KMS-11 (cell line): ENCODE measurements at regions not wholly inside any gene's neighbourhood (a gene's known extent, or its start where the extent isn't known, plus 50 kb on each side); places are given as distances from the start of the nearest gene placed in this dataset.

Source experiments
- H2AFZ ChIP-seq: fragments of 200-600 bp; sonication (generic); 2 replicates; pipeline ENCODE4 v1.6.1; 2016; ENCODE audit warnings: antibody characterized with exemption, mixed run types, low read depth
- H3K27ac ChIP-seq: fragments of 200-600 bp; sonication (generic); 2 replicates; pipeline ENCODE4 v1.6.1; 2016; ENCODE audit warnings: mild to moderate bottlenecking, mixed run types
- H3K27me3 ChIP-seq: fragments of 200-600 bp; sonication (generic); 2 replicates; pipeline ENCODE4 v1.6.1; 2017; ENCODE audit warnings: mild to moderate bottlenecking, low read depth, mixed run types, moderate library complexity; ENCODE audit not compliant: insufficient read depth
- H3K36me3 ChIP-seq: fragments of 200-600 bp; sonication (generic); 2 replicates; pipeline ENCODE4 v1.6.1; 2017; ENCODE audit warnings: mild to moderate bottlenecking, mixed run types; ENCODE audit not compliant: insufficient read depth
- H3K4me1 ChIP-seq: fragments of 200-600 bp; sonication (generic); 2 replicates; pipeline ENCODE4 v1.6.1; 2016; ENCODE audit warnings: mild to moderate bottlenecking, low read depth, mixed run types; ENCODE audit not compliant: poor library complexity, severe bottlenecking
- H3K4me2 ChIP-seq: fragments of 200-600 bp; sonication (generic); 2 replicates; pipeline ENCODE4 v1.7.0; 2016; ENCODE audit warnings: mild to moderate bottlenecking, mixed run types
- H3K4me3 ChIP-seq: fragments of 200-600 bp; sonication (generic); IDR thresholded peaks from 2 replicates; pipeline ENCODE4 v1.6.1; 2017; ENCODE audit warnings: low read depth, low read length, mixed read lengths; ENCODE audit not compliant: insufficient read depth
- H3K79me2 ChIP-seq: fragments of 200-600 bp; sonication (generic); 2 replicates; pipeline ENCODE4 v1.6.1; 2016; ENCODE audit warnings: low read depth, mixed run types; ENCODE audit not compliant: insufficient read depth
- H3K9ac ChIP-seq: fragments of 200-600 bp; sonication (generic); 2 replicates; pipeline ENCODE4 v1.6.1; 2016; ENCODE audit warnings: mild to moderate bottlenecking, mixed run types
- H4K20me1 ChIP-seq: fragments of 200-600 bp; sonication (generic); 2 replicates; pipeline ENCODE4 v1.6.1; 2016; ENCODE audit warnings: mild to moderate bottlenecking, mixed run types; ENCODE audit not compliant: insufficient read depth
- CTCF ChIP-seq: fragments of 200-600 bp; sonication (generic); conservative IDR thresholded peaks from 2 replicates; pipeline ENCODE4 v1.6.1; 2017; ENCODE audit warnings: low read depth, mild to moderate bottlenecking, antibody characterized with exemption, low read length, moderate library complexity, mixed read lengths

- no peaks in the 10 kb centered on the region for H3K79me2 ChIP-seq
- H4K20me1 ChIP-seq: no peaks in the 10 kb centered on the region
- no peaks in the 10 kb centered on the region for H3K36me3 ChIP-seq
- no peak overlapping the region for H3K27ac ChIP-seq
- H3K9ac ChIP-seq: no peak overlapping the region
- no peaks in the 10 kb centered on the region for H3K4me1 ChIP-seq
- no peak overlapping the region for H3K4me3 ChIP-seq
- no peak for TF ChIP-seq CTCF
- H2AFZ ChIP-seq: no peak overlapping the region
- H3K27me3 ChIP-seq: no peaks in the 10 kb centered on the region
- no peak overlapping the region for H3K4me2 ChIP-seq
Observed at GRCh38 chr11:38182126-38182866, 1584.3 kb upstream of the RAG2 start.

- Histone ChIP-seq H4K20me1 (no peaks in the 10 kb centered on the region), H3K27ac (no peak overlapping the region), H2AFZ (no peak overlapping the region), H3K79me2 (no peaks in the 10 kb centered on the region), H3K27me3 (no peaks in the 10 kb centered on the region), H3K9ac (no peak overlapping the region), H3K4me3 (no peak overlapping the region), H3K36me3 (no peaks in the 10 kb centered on the region), H3K4me2 (no peak overlapping the region), H3K4me1 (no peaks in the 10 kb centered on the region)
- TF ChIP-seq CTCF: no peak
Observed at GRCh38 chr11:38176686-38177322, 1578.8 kb upstream of the RAG2 start.

GRCh38 chr11:38173676-38174075 is 1575.6 kb upstream of the RAG2 start:
- no peak overlapping the region for H3K4me3 ChIP-seq
- no peaks in the 10 kb centered on the region for H4K20me1 ChIP-seq
- no peaks in the 10 kb centered on the region for H3K79me2 ChIP-seq

GRCh38 chr11:38169286-38169685 is 1571.2 kb upstream of the RAG2 start:
- Histone ChIP-seq H3K36me3 (no peaks in the 10 kb centered on the region), H3K27me3 (no peaks in the 10 kb centered on the region), H3K9ac (no peak overlapping the region), H3K79me2 (no peaks in the 10 kb centered on the region), H3K4me3 (no peak overlapping the region), H4K20me1 (no peaks in the 10 kb centered on the region), H3K4me2 (no peak overlapping the region), H3K4me1 (no peaks in the 10 kb centered on the region), H2AFZ (no peak overlapping the region), H3K27ac (no peak overlapping the region)
- TF ChIP-seq CTCF: no peak

More at GRCh38 chr11:38173676-38174075, 1575.6 kb upstream of the RAG2 start:
- no peaks in the 10 kb centered on the region for H3K36me3 ChIP-seq
- H3K4me2 ChIP-seq: no peak overlapping the region
- no peak overlapping the region for H3K27ac ChIP-seq
- H3K9ac ChIP-seq: no peak overlapping the region
- no peak for TF ChIP-seq CTCF
- H2AFZ ChIP-seq: no peak overlapping the region
- H3K4me1 ChIP-seq: no peaks in the 10 kb centered on the region
- no peaks in the 10 kb centered on the region for H3K27me3 ChIP-seq
